Stimulated activated naive CD4-positive, alpha-beta T cell treated with Interleukin-2 at 50 U/mL for 16 hours (primary cell): ENCODE measurements at regions not wholly inside any gene's neighbourhood (a gene's known extent, or its start where the extent isn't known, plus 50 kb on each side); places are given as distances from the start of the nearest gene placed in this dataset.

ENCODE experiments used
- DNase-seq: peaks from one replicate; lab custom pipeline; 2025; lab: John Stamatoyannopoulos, UW

DNA sequence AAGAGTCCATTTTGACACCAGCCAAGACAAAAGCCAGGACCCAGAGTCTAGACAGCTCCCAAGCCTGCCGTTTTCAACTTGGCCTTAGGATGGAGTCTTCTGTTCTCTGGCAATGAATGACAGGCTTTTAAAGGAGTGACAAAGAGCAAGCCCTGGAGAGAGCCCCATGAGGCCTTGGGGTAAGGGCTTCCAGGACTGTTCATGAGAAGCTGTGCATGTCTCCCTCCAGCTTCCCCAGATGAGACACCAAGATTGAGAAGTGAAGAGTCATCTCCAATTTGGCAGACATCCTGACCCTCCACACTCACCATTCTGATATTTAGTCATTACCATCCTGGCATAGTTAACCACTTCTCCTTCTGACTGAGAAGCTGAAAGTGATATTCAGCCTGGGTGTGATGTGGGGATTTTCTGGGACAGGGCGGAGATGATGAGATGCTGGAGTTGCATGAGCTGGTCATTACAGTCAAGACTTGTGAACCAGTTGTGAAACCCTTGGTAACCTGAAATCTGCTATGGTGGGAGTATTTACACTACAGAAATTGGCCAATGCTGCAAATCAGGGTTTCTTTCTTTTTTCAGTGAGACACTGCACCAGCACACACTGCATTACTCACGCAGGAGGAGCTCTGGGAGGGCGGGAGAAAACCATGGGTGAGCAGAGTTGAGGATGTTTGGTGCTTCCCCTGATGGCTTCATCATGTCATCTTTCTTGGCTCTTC, 77.8 kb downstream of the VCPKMT start:
- DNase-seq = peak; percentile 85

DNA sequence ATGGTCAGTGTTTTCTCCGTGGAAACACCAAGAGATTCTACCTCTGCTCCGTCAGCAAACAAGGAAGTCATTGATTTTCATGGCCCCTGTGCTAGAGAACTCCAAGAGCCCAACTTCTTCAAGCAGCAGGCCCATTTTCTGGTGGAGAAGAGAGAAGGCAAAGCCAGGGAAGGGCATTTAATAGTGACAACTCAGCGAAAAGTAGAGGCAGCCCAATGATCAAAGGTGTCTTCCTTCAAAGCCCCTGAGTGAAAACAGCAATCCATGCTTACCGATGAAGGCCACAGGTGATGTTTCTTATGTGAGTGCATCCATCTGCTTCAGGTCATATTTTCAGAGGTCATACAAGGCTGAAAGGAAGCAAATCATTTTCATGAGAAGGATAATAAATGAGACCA, 77.3 kb downstream of the VCPKMT start:
- DNase-seq = no peak

DNA sequence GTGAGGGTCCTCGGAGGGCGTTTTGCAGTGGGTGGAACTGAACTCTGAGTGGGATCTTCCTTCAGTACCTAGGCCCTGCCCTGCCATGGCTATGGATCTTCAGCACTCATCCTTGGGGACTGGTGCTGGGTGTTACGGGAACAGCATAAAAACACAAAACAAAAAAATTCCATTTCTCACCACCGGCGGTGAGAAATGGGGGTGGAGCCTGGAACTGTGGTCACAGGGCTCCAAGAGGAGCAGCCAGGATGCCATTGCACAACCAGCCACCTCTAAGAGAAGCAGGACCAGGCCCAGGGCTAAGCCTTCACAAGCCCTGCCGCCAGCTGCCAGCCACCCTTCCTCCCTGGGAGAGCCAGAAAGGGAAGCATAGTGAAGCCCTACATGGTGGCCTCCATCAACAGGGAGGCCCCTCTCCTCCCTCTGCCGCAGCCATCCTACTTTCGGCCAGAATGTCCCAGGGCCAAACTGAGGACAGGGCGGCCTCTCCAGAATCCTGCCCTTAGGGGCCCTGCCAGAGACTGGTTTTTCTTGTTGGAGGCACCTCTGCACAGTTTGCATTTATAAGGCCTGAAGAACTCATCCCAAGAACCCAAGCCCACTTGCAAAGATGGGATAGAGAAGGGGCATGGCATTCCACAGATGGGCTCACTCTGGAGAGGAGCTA, 76.5 kb downstream of the VCPKMT start:
- no peak for DNase-seq

GRCh38 chr14:50040401-50040775, 76.0 kb downstream of the VCPKMT start:
- peak; percentile 39 for DNase-seq

DNA sequence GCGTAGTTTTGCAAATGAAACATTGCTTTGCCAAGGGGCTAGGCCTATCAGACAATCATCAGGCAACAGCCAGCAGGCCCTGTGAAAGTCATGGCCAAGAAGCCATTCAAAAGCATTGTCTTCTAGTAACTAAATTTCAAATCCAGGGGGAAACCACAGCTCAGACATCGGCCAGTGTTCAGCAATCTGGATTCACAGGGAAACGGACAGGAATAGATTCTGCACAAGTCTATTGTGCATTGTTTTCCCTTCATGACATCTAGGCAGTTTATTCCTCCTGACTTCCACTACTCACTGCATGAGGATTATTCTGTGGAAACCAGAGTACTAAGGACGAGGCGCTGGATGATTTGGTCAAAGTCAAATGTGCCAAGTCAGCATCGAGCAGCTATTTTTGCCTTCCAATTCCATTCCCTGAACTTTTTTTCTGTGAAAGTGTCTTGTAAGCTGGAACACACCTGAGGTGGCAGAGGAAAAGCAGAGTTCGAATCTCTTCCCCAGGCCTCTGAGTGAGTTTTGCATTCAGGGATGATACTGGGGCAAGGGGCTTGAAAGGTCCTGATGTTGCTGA, 75.4 kb downstream of the VCPKMT start:
- DNase-seq = no peak

- no peak for DNase-seq
Observed at GRCh38 chr14:50041980-50042379, 74.4 kb downstream of the VCPKMT start.

- no peak for DNase-seq
Observed at GRCh38 chr14:50044042-50044651, 72.2 kb downstream of the VCPKMT start.

DNA sequence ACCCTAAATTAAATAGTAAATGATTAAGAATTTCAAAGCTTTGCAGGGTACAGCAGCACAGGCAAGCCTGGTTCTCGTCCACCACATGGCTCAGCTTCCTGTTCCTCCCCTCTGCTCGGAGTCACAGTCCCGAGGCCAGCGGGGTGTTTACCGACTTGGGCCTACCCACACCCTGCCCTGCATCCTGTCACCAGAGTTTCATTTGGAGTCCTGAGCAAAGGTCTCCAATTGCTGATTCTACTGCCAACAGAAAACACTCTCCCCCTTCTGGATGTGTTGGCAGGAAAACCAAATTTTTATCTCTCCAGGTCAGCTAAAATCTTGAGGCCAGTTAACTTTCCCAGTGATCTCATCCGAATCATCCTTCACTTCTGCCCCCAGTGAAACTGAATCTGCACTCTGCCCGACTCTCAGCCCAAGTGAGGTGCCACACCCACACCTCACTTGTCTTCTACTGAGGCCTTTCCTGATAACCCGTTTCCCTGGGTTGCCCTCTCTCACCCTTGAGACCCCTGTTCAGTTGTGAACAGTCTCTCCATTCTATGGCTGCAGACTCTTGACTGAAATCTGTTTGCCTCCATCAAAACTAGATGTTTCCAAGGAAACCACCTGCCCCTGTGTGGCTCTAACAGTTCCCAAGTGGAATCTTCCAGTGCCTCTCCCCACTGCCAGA, 71.2 kb downstream of the VCPKMT start:
- peak; percentile 65 for DNase-seq

GRCh38 chr14:50045837-50046236, 70.5 kb downstream of the VCPKMT start:
- no peak for DNase-seq

DNA sequence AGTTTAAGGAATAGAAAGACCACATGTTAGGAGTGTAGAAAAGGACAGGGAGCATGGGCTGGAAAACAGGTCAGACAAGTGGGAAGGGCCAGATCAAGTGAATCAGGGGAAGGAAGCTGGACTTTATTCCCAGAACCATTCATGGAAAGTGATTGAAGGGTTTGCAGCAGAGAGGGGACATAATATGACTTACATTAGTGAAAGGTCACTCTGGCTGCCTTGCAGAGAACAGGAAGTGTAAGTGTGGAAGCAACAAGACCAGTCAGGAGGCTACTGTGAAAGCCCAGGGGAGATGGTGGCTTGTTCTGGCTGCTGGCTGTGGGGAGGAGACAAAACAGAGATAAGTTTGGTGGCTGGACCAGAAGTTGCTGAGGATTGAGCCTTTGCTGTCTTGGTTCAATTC, 69.1 kb downstream of the VCPKMT start:
- no peak for DNase-seq

DNA sequence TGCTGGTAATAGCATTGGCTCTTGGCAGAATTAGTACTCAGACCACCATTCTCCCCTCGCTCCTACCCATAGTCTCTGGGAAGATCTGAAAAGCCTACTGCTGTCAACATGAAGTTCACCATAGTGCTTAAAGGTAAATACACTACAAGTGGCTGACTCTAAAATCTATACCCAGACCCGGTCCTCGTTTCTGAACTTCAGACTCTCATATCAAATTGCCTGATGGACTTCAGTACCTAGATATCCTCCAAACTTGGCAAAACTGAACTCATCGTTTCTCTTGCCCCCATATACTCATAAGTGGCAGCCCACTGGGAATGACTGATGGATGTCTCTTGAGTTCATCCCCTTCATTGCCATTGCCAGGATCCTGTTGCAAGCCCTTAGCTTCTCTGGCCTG, 67.3 kb downstream of the VCPKMT start:
- no peak for DNase-seq

- no peak for DNase-seq
Observed at GRCh38 chr14:50049703-50050570, 66.4 kb downstream of the VCPKMT start.

- no peak for DNase-seq
Observed at GRCh38 chr14:50051106-50051505, 65.3 kb downstream of the VCPKMT start.

DNA sequence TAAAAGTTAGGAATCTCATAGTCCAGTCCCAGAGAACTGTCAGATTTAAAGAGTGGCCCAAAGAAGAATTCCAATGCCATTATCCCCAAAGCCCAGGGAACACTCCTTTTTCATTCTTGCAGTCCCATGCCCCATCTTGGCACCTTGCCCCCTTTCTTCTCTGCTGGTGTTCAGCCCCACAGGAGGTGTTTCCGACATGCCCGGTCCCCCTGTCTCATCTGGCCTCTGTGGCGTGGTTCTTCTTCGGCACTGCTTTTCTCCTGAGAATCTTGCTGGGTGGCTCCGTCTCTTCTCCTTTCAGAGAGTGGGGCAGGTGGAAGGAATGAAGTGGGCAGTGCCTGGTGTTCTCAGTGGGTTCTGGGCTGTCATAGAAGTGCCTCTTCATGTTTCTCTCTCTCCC, 64.7 kb downstream of the VCPKMT start:
- no peak for DNase-seq

- no peak for DNase-seq
Observed at GRCh38 chr14:50052517-50052916, 63.9 kb downstream of the VCPKMT start.

DNA sequence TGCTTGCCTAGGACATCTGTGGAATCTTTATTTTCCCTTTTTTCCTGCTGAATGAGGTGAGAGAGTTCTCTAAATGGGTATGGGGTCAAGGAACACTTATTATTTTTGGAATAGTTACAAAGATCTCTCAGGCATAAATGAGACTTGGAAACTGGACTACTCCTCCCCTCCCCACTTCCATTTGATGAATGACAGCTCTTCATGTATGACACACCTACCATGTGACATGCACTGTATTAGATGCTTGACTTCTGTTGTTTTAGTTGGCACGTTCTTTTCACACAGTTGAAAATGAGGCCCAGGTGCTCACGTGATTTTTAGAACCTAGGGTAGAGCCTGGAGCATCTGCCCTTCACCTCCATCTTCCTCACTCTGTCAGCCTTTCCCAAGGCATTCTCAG, 62.4 kb downstream of the VCPKMT start:
- no peak for DNase-seq

- no peak for DNase-seq
Observed at GRCh38 chr14:50055461-50056228, 60.7 kb downstream of the VCPKMT start.

DNA sequence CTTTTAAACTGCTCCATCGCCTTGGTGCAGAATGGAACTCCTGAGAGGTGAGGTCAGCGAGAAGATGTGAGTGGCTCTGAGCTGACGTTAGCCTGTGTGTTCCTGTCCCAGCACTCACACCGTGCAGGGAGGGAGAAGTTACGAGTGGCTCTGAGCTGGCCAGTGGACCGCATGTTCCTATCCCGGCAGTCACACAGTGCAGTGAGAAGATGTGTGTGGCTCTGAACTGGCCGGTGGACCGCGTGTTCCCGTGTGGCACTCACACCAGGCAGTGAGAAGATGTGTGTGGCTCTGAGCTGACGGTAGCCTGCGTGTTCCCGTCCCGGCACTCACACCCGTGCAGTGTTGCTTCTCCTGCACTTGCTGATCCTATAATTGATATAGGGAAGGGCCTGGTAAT, 59.9 kb downstream of the VCPKMT start:
- no peak for DNase-seq

- no peak for DNase-seq
Observed at GRCh38 chr14:50057331-50057730, 59.0 kb downstream of the VCPKMT start.

GRCh38 chr14:50058113-50058512, 58.3 kb downstream of the VCPKMT start:
- no peak for DNase-seq
